NCI-H1092 treated with DMSO at 0.1 percent for 48 hours (cell line): ENCODE measurements at regions not wholly inside any gene's neighbourhood (a gene's known extent, or its start where the extent isn't known, plus 50 kb on each side); places are given as distances from the start of the nearest gene placed in this dataset.
"Not testable (repeated sequence)": the region's sequence is repeated elsewhere in the genome, so short reads cannot be mapped to it uniquely, and the experiment has no call there.

Source experiments
- DNase-seq: peaks from one replicate; lab custom pipeline; 2025; lab: John Stamatoyannopoulos, UW

GRCh38 chr2:242004902-242005230 is 135.3 kb downstream of the RTP5 start:
- DNase-seq, result no peak

DNA sequence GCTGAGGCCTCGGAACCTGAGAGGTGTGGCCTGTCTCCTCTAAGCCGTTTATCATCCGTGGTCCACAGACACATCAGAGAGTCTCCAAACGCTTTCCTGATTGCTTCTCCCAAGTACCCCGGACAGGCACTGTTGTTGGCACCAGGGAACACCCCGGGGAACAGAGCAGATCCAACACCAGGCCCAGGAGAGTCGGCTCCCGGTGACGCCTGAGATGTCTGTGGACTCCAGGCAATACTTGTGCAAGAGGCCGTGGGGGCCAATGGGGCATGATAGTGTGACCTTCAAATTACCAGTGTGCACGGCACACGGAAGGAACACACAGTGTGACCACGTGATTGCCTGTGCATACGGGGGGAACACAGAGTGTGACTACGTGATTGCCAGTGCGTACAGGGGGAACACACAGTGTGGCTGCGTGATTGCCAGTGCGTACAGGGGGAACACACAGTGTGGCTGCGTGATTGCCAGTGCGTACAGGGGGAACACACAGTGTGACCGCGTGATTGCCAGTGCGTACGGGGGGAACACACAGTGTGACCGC is 136.6 kb downstream of the RTP5 start:
- not testable (repeated sequence) for DNase-seq

DNA sequence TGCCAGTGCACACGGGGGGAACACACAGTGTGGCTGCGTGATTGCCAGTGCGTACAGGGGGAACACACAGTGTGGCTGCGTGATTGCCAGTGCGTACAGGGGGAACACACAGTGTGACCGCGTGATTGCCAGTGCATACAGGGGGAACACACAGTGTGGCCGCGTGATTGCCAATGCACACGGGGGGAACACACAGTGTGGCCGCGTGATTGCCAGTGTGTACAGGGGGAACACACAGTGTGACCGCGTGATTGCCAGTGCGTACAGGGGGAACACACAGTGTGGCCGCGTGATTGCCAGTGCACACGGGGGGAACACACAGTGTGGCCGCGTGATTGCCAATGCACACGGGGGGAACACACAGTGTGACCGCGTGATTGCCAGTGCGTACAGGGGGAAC is 139.4 kb downstream of the RTP5 start:
- not testable (repeated sequence) for DNase-seq

DNA sequence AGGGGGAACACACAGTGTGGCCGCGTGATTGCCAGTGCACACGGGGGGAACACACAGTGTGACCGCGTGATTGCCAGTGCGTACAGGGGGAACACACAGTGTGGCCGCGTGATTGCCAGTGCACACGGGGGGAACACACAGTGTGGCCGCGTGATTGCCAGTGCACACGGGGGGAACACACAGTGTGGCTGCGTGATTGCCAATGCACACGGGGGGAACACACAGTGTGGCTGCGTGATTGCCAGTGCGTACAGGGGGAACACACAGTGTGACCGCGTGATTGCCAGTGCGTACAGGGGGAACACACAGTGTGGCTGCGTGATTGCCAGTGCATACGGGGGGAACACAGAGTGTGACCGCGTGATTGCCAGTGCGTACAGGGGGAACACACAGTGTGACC is 140.3 kb downstream of the RTP5 start:
- not testable (repeated sequence) for DNase-seq

- not testable (repeated sequence) for DNase-seq
Measured at GRCh38 chr2:242010252-242011166, 141.0 kb downstream of the RTP5 start.

GRCh38 chr2:242011167-242011513 is 141.6 kb downstream of the RTP5 start:
- DNase-seq, result no peak

GRCh38 chr2:242011516-242011915 is 142.0 kb downstream of the RTP5 start:
- DNase-seq, result no peak

GRCh38 chr2:242011991-242012764 is 142.6 kb downstream of the RTP5 start:
- DNase-seq, result no peak

DNA sequence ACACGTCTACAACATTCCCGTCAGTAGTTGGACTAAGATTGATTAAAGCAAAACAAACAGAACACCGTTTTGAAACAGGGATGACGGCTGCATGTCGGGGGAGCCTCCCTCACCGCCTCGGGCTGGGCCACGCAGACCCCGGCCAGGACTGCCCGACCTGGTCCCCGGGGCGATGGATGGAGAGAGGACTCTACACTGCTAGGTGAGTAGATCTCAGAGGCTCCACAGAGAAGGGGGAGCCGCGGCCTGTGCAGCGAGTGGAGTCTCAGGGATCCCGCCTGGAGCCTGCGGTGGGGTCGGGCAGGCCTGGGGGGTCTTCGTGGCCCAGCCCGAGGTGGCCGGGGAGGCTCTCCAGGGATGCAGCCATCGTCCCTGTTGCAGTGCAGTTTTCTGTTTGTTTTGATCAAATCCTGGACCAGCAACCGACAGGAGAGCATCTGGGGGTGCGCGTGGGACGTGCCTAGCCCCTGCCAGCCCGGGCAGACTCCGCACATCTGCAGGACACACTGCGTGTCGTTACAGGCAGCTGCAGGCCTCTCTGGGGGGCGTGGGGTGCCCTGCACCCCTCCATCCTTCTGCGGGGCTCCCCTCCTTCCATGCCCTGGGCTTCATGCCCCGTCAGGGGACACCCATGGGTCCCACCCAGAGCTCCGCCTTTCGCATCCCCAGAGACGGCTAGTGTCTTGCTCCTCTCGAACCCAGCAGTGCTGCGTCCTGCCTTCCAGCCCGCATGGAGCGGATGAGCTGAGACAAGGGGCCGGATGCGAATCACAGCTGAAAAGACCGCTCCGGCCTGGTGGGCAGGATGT is 143.6 kb downstream of the RTP5 start:
- DNase-seq, result no peak

DNA sequence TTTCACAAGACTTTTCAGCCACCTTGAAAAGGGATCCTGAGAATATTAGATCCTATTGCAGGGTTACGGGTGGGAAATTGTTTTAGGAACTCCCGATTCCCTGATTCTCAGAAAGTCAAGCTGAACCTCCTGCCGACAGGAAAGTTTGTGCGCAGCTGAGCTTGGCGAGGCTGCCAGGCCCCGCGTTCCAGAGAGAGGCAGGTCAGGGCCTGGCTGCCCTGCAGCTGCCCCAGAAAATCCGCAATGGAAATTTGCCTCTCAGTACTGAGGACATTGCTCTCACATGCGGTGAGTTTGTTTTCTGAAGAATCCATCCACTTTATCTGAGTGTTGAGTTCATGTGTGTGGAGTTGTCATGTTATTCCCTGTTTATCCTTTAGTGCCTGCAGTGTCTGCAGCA is 144.2 kb downstream of the RTP5 start:
- DNase-seq, result no peak

- no peak for DNase-seq
Measured at GRCh38 chr2:242015108-242016065, 145.9 kb downstream of the RTP5 start.

GRCh38 chr2:242017086-242017485 is 147.6 kb downstream of the RTP5 start:
- no peak for DNase-seq

DNA sequence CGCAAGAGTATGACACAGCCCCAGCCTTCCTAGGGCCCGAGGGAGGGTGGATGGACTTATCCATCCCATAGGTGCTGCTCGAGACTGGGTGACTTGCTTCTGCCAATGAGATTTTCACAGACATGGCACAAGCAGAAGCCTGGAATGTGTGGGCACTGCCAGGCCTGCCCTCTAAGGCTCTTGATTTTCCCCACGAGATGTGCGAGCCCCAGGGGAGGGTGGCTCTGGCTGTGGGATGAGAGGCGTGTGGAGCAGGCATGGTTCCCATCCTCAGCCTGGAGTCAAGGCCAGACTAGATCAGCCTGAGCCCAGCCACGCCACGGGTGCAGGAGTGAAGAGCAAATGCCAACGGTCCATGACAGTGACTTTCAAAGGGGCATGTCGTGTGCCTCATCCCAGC is 148.9 kb downstream of the RTP5 start:
- DNase-seq, result not testable (repeated sequence)

GRCh38 chr2:242019344-242019743 is 149.8 kb downstream of the RTP5 start:
- DNase-seq, result no peak

DNA sequence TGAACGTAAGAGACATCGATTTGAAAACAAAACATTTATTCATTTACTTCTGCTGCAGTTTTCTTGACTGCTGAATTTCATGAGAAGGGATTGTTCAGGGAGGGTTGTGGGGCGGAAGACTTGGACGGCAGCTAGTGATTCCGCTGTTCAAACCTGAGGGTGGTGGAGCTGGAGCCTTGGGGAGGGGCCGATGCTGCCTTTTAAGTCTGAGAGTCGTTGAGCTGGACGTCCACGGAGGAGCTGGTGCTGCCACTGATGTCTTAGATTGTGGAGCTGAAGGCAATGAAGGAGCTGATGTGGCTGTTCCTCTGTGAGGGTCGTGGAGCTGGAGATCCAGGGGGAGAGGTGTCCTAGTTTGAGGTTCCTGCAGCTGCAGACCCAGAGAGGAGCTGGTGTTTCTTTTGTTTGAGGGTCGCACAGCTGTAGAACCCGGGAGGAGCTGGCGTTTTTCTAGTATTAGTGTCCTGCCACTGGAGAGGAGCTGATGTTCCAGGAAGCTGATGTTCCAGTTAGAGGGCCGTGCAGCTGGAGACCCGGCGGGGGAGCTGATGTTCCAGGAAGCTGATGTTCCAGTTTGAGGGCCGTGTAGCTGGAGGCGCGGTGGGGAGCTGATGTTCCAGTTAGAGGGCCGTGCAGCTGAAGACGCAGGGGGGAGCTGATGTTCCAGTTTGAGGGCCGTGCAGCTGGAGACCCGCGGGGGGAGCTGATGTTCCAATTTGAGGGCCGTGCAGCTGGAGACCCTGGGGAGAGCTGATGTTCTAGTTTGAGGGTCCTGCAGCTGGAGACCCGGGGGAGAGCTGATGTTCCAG is 150.9 kb downstream of the RTP5 start:
- peak; percentile 41 for DNase-seq

- DNase-seq, result no peak
Measured at GRCh38 chr2:242022550-242023290, 153.2 kb downstream of the RTP5 start.

GRCh38 chr2:242024751-242025355 is 155.3 kb downstream of the RTP5 start:
- no peak for DNase-seq

DNA sequence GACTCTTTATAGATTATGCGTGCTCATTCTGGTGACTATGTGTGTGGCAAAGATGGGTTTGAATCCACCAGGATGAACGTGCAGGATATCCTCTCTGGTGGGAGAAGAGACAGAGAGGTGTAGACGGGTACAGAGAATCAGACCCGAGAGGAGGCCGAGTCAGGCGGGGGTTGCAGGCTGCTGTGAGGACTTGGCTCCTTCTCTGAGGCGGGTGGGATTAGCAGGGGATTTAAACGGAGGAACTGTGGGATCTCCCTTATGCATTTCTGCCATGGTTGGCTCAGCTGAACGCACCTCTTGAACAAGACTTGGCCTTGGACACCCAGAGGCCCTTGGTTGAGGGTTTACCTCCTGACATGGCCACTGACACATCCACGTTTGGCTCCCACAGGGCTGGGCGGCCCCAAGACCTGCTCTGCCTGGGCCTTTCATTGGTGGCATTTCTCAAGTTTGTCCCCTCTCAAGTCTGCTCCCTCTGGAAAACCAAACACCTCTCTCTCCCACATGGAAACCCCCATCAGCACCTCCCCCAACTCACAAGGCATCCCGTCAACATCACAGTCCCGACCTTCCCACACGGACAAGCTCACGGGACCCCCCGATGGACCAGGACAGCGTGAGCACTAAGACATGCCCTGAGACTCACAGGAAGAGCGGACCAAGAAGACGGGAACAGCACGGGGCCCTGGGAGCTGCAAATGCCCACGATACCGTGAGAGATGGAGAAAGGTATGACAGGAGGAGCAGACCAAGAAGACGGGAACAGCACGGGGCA is 158.3 kb downstream of the RTP5 start:
- DNase-seq, result no peak
